ENCODE measurements at regions not wholly inside any gene's neighbourhood (a gene's known extent, or its start where the extent isn't known, plus 50 kb on each side); places are given as distances from the start of the nearest gene placed in this dataset.

DNA sequence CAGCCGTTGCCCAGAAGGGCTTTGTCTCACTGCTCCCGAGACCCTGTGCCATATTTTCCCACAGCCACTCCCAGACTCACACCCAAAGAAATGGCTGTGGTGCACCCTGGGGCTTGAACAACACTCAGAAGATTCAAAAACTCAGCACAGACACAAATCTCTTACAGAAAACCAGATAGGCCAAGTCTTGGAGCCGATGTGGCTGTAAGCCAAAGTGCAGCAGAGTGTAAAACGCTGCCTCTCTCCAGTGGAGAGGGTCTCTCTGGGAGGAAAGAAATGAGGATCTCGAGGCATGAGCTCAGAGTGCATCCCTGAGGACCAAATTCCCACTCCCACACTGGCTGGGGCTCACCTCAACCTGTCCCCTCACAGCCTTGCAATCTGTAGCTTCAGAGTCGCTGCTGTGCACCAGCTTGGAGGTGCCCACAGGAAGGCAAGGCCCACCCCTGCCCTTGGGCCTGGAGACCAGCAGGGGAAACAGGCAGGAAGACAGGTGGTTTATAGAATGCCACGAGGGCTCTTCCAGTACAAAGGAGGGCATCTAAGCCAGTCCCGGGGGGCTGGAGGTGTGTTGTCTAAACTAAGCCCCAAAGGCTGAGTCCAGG, 171.3 kb upstream of the AJAP1 start:
- TF ChIP-seq TAF1 (IDR thresholded peaks at IDR 0.05; ENCODE audit: low read depth) (no peak), CEBPB (IDR thresholded peaks at IDR 0.05) (no peak), RAD21 (IDR thresholded peaks at IDR 0.05; ENCODE audit: low read depth) (no peak), YY1 (IDR thresholded peaks at IDR 0.05; ENCODE audit: low read depth) (no peak), REST (IDR thresholded peaks at IDR 0.05; ENCODE audit: low read depth) (no peak), NFIC (IDR thresholded peaks at IDR 0.05) (no peak), EP300 (IDR thresholded peaks at IDR 0.05; ENCODE audit: borderline replicate concordance) (no peak), TCF12 (IDR thresholded peaks at IDR 0.05; ENCODE audit: low read depth) (no peak), ZBTB7A (IDR thresholded peaks at IDR 0.05; ENCODE audit: low read depth) (no peak)
- TF ChIP-seq, protein P1, sequence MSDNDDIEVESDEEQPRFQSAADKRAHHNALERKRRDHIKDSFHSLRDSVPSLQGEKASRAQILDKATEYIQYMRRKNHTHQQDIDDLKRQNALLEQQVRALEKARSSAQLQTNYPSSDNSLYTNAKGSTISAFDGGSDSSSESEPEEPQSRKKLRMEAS (IDR thresholded peaks at IDR 0.05): no peak

DNA sequence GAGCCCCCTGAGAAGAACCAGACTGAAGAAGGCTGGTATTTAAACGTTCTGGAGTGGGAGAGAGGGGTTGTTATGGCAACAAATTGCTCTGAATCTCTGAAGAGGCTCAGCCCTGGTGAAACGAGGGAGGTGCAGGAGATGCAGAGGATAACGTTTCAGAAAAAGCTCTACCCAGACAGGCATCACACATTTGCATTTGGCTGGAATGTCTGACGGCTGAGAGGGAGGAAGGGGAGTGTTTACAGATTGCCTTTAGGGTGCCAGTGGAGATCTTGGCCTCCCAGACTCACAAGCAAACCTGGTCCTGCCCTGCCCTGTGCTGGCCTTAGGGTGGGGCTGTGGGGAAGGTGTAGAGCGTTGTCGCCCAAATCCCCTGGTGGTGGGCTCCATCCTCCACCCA, 169.0 kb upstream of the AJAP1 start:
- no peak for TF ChIP-seq EGR1 (IDR thresholded peaks at IDR 0.05)
- no peak for TF ChIP-seq EP300 (IDR thresholded peaks at IDR 0.05; ENCODE audit: borderline replicate concordance)
- no peak for TF ChIP-seq REST (IDR thresholded peaks at IDR 0.05; ENCODE audit: low read depth)
- TF ChIP-seq USF1 (IDR thresholded peaks at IDR 0.05): no peak
- TF ChIP-seq, protein P1 (IDR thresholded peaks at IDR 0.05): no peak
- no peak for TF ChIP-seq ZBTB7A (IDR thresholded peaks at IDR 0.05; ENCODE audit: low read depth)
- TF ChIP-seq TCF12 (IDR thresholded peaks at IDR 0.05; ENCODE audit: low read depth): no peak
- no peak for TF ChIP-seq FOXM1 (IDR thresholded peaks at IDR 0.05; ENCODE audit: borderline replicate concordance, low read depth)
- no peak for TF ChIP-seq YY1 (IDR thresholded peaks at IDR 0.05; ENCODE audit: low read depth)
- no peak for TF ChIP-seq CREB1 (IDR thresholded peaks at IDR 0.05; ENCODE audit: low read depth)
- no peak for TF ChIP-seq TEAD4 (IDR thresholded peaks at IDR 0.05)
- TF ChIP-seq NFIC (IDR thresholded peaks at IDR 0.05): no peak
- TF ChIP-seq CEBPB (IDR thresholded peaks at IDR 0.05): no peak
- TF ChIP-seq RAD21 (IDR thresholded peaks at IDR 0.05; ENCODE audit: low read depth): no peak

GRCh38 chr1:4485878-4486277, 168.5 kb upstream of the AJAP1 start:
- TF ChIP-seq USF1 (IDR thresholded peaks at IDR 0.05): no peak
- TF ChIP-seq EGR1 (IDR thresholded peaks at IDR 0.05): no peak
- TF ChIP-seq TAF1 (IDR thresholded peaks at IDR 0.05; ENCODE audit: low read depth): no peak
- TF ChIP-seq RAD21 (IDR thresholded peaks at IDR 0.05; ENCODE audit: low read depth): no peak
- no peak for TF ChIP-seq REST (IDR thresholded peaks at IDR 0.05; ENCODE audit: low read depth)
- TF ChIP-seq, protein P1 (IDR thresholded peaks at IDR 0.05): no peak
- TF ChIP-seq TEAD4 (IDR thresholded peaks at IDR 0.05): no peak
- no peak for TF ChIP-seq CREB1 (IDR thresholded peaks at IDR 0.05; ENCODE audit: low read depth)
- TF ChIP-seq FOXM1 (IDR thresholded peaks at IDR 0.05; ENCODE audit: borderline replicate concordance, low read depth): no peak
- TF ChIP-seq EP300 (IDR thresholded peaks at IDR 0.05; ENCODE audit: borderline replicate concordance): no peak

DNA sequence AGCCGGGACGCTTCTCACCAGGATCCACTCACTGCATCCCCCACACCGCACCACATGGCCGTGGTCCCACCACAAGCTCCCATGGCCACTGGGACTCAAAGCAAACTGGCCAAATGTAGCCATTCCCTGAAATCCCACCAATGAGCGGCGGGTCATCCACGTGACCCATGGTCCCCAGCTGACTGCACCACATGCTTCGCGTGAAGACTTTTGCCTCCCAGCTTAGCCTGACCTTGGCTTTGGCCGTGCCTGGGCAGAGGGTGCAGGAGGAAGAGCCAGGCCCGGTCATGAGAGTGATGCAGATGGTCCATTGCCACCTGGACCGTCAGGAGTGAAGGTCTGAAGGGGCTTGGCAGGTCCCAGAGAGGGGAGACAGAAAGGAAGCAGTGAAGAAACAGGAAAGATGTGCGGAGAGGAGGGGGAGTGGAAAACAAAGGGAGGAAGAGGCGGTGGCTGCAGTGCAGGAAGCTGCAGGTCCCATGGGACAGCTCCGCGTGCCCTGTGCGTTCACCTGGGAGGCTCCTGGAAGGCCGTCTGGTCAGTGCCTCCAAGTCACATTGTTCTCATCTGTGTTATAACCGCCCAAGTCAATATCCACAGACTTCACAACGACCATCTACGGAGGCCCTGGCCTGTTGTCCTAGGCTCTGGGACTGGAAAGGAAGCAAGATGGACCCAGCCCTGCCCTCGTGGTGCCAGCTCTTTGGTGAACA, 167.8 kb upstream of the AJAP1 start:
- TF ChIP-seq FOXM1 (IDR thresholded peaks at IDR 0.05; ENCODE audit: borderline replicate concordance, low read depth) (no peak), YY1 (IDR thresholded peaks at IDR 0.05; ENCODE audit: low read depth) (no peak), CREB1 (IDR thresholded peaks at IDR 0.05; ENCODE audit: low read depth) (no peak), TCF12 (IDR thresholded peaks at IDR 0.05; ENCODE audit: low read depth) (no peak), REST (IDR thresholded peaks at IDR 0.05; ENCODE audit: low read depth) (no peak), USF1 (IDR thresholded peaks at IDR 0.05) (no peak), RAD21 (IDR thresholded peaks at IDR 0.05; ENCODE audit: low read depth) (no peak), NFIC (IDR thresholded peaks at IDR 0.05) (no peak), EP300 (IDR thresholded peaks at IDR 0.05; ENCODE audit: borderline replicate concordance) (no peak)

Data from Ishikawa (cell line).